ENCODE measurements at regions not wholly inside any gene's neighbourhood (a gene's known extent, or its start where the extent isn't known, plus 50 kb on each side); places are given as distances from the start of the nearest gene placed in this dataset.

DNA sequence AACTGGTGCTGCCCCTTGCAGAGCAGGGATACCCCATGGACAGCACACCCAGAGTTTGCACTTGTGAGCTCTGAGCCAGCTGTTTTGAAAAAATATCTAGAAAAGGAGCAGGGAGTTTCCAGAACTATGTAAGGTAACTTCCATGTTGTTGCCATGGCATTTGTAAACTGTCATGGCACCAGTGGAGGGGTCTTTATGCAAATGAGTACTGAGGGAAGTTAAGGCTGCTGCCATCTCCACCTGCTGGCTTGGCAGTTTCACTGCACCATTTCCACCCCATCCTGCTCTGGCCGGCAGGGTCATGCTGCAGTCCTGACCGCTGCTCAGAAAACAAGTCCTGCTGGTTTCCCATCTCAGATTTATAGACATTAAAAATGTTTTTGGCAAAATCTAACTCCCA lies 52.3 kb upstream of the SNTG2 start:
- no peak for DNase-seq (ENCODE audit: low read depth)

DNA sequence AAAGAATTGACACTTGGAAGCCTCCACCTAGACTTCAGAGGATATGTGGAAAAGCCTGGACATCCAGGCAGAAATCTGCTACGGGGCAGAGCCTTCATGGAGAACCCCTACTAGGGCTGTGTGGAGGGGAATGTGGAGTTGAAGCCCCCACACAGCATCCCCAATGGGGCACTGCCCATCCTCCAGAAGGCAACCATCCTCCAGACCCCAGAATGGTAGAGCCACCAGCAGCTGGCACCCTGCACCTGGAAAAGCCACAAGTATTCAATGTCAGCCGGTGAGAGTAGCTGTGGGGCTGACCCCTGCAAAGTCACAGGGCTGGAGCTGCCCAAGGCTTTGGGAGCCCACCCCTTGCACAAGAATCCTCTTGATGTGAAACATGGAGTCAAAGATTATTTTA lies 53.6 kb upstream of the SNTG2 start:
- DNase-seq (ENCODE audit: low read depth), result no peak

DNA sequence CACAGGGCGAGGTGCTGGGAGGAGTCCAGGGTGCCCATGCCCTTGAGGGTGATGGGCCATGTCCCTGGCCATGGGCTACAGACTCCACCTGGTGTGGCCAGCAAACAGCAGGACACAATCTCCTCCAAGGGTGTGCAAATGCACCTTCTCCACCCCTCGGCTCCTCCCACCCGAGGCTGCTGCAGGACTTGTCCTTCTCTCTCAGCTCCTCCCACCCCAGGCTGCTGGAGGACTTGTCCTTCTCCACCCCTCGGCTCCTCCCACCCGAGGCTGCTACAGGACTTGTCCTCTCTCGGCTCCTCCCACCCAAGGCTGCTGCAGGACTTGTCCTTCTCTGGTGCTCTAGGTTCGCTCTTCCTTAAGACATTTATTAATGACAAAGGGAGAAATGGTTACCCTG lies 57.3 kb upstream of the SNTG2 start:
- no peak for DNase-seq (ENCODE audit: low read depth)

DNA sequence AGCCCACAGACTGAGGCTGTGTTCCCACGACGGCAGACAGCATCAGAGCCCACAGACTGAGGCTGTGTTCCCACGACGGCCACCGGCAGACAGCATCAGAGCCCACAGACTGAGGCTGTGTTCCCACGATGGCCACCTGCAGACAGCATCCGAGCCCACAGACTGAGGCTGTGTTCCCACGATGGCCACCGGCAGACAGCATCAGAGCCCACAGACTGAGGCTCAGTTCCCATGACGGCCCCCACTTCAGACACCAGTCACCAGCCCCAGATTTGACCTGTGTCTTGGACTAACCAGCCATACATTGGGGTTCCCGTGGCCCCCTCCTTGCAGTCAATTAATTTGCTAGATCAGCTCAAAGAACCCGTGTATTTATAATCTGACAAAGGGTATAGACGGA lies 57.8 kb upstream of the SNTG2 start:
- DNase-seq (ENCODE audit: low read depth), result no peak

DNA sequence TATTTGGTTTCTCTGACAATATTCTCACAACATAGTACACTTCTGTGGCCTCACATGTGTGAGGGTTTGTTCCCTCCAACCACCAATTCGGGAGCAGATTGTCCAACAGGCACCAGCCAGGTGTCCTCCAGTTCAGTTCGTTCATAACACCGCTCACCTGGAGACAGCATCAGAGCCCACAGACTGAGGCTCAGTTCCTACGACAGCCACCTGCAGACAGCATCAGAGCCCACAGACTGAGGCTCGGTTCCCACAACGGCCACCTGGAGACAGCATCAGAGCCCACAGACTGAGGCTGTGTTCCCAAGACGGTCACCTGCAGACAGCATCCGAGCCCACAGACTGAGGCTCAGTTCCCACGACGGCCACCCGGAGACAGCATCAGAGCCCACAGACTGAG lies 58.2 kb upstream of the SNTG2 start:
- DNase-seq (ENCODE audit: low read depth), result no peak

DNA sequence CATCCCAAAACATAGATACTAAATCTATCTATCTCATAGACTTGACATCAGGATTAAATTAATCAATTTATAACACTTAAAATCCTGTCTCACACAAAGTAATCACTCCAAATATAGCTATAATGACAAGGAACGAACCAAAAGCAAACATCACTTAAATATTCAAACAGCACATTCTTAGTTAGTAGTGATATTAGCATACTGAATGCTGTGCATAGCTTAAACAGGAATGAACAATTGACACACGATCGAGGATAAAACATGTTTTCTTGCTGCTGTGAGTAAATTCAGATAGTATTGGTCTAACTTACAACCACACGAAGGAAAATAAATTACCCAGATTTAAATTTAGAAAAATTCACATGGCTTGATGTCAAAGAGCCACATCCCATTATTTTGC lies 58.9 kb upstream of the SNTG2 start:
- no peak for DNase-seq (ENCODE audit: low read depth)

DNA sequence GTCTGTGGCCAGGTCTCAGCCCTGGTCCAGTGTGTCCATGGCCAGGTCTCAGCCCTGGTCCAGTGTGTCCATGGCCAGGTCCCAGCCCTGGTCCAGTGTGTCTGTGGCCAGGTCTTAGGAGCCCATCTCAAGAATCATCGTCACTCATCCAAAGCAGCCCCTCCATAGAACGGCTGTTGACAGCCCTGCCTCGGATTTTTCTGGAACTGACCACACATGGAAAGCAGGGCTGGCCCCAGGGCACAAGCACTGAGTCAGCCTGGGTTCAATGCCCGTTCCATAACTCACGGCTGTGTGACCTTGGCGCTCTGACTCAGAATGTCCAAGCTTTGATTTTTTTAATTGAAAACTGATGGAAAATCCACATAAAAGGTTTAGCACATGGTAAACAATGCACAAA lies 59.9 kb upstream of the SNTG2 start:
- DNase-seq (ENCODE audit: low read depth), result no peak

DNA sequence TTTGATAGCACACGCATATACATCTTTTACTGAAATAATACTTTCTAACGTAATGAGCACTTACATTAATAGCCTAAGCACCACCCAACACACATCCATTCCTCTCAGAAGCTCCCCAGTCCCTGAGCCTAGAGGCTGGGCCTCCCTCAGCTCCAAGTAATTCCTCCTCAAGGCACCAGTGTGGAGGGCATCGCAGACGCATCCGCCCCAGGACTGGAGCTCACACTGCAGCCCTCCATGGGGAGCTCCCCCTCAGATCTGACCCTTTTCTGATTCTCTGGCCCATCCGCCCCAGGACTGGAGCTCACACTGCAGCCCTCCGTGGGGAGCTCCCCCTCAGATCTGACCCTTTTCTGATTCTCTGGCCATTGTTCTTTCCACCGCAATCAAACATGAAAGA lies 60.4 kb upstream of the SNTG2 start:
- DNase-seq (ENCODE audit: low read depth), result no peak

DNA sequence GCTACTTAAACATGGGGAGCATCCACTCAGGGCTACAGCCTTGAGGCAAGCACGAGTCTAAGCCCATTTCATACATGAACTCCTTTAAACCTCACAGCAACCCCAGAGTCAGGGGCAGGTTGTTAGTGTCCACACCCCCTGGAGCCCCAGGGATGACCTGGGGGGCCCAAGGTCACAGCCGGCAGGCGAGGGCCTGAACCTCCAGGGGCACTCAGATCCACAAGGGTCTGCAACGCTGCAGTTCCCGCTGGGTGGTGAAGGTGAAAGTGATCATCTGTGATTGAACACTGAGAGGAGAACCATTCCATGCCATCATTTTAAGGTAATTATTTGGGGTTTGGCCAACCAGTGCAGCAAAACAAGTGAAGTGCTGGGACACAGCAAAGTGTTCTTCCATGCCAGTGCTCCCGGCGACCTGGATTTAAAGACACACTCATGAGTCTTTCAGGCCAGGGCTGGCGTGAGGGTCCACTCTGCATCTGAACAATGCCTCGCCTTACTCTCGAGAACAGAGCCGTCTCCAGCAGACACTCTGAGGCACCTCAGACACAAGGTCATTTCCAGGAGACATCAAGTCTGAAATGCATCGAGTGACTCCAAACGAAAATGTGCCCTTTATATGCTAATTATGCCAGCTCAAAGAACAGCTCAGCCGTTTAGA lies 61.6 kb upstream of the SNTG2 start:
- DNase-seq (ENCODE audit: low read depth), result no peak

DNA sequence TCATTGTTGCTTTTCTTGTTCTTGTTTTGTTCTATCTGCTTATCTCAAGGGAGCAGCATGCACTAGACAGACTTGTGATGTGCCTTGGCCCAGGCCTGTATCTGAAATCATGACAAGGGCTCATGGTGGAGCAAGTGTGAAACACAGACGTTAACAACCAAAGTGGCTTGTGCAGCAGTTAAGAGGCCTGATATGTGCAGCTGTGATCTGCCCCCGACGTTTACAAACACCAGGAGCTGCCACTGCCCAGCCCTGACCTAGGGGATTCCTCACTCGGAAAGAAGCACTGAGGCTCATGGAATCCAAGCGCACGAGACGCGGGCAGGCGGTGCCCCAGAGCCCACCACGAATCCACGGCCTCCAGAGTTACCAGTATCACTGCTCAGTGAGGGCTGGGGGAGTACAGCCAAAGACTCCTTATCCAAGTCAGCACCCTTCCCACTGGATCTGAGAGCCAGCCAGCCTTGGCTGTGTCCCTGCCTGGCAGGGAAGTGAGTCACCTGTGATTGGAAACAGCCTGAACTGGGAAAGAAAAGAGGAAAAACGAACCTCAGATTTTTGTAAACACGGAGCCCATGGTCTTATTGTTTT lies 62.3 kb upstream of the SNTG2 start:
- no peak for DNase-seq (ENCODE audit: low read depth)

DNA sequence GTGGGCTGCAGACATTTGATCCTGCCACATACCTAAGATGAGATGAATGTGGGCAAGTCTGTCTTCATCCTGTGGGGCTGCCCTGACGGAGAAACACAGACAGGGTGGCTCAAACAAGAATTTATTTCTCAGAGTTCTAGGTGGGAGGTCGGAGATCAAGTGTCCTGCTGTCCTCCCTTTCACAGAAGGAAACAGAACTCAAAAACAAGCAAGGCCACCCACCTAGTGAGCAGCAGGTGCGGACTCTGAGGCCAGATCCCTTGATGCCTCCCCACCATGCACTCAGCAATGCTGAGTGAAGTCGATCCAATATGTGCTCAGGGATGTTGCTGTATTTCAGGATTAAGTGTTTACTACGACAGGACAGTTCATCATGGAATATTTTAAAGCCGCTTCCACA lies 63.0 kb upstream of the SNTG2 start:
- no peak for DNase-seq (ENCODE audit: low read depth)

DNA sequence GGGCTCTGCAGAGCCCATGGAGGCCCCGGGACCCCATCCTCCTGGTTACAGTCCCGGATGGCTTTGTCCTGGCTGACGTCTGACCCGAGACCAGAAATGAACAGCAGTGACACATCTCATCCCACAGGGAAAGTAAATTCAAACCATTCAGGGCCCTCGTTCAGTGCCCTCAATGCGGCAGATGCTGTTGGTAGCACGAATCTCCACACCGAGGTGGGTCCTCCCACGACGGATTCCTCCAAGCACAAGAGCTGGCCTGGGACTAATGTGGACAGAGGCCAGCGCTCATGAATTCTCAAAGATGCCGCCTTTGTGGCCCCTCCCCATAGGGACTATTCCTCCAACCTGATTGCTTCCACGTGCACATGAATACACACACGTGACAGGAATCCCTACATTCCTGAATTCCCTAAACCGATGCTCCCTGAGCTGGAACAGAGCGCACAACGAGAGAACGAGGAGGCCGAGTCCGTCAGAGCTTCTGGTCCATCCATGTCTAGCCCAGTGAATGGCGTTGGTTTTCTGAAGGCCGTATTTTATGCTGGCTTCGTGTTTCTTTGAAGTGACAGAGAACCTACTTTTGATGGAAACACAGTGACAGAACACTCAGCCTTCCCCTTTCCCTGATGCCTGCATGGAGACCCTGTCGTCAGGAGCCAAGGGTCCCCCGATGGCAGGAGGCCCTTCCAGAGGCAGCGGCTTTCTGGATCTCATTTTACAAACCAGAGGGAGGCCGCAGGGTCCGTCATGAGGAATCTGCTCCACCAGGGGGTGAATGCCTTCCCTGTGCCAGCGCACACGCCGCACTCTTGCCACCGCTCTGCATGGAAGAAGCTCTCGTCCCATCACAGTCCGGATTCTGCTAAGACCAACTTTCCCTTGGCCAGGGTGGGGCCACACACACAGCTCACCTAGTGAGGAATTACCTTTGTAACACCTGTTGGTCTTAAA lies 64.3 kb upstream of the SNTG2 start:
- DNase-seq (ENCODE audit: low read depth), result no peak

DNA sequence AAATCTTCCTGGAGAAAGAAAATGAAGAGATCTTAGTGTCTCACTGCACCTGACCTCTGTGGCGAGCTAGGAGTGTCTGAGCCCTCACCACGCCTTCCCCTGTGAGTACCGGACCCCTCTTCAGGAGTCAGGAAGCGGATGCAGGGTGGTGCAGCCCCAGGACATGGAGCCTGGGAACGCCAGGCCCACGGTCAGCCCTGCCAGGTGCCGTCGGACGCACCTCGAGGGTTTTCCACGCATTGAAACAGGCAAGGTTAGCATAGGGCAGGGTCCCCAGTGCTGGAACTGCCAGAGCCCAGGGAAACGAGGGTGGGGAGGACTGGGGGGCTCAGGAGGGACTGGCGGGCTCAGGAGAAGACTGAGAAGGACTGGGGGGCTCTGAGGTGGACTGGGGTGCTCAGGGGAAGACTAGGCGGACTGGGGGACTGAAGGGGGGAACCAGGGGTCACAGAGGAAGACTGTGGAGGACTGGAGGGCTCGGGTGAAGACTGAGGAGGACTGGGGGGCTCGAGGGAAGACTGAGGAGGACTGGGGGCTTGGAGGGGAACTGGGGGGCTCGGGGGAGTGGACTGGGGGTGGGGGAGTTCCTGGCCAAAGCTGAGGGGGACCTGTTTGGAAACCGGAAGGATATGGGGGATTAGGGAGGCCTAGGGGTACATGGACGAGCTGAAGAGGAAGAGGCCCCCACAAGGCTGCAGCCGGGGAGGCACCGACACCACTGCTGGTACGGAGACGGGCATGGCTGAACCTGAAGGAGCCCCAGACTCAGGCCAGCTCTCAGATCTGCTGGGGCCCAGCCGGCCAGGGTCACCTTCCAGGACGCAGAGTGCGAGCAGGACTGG lies 65.2 kb upstream of the SNTG2 start:
- no peak for DNase-seq (ENCODE audit: low read depth)

DNA sequence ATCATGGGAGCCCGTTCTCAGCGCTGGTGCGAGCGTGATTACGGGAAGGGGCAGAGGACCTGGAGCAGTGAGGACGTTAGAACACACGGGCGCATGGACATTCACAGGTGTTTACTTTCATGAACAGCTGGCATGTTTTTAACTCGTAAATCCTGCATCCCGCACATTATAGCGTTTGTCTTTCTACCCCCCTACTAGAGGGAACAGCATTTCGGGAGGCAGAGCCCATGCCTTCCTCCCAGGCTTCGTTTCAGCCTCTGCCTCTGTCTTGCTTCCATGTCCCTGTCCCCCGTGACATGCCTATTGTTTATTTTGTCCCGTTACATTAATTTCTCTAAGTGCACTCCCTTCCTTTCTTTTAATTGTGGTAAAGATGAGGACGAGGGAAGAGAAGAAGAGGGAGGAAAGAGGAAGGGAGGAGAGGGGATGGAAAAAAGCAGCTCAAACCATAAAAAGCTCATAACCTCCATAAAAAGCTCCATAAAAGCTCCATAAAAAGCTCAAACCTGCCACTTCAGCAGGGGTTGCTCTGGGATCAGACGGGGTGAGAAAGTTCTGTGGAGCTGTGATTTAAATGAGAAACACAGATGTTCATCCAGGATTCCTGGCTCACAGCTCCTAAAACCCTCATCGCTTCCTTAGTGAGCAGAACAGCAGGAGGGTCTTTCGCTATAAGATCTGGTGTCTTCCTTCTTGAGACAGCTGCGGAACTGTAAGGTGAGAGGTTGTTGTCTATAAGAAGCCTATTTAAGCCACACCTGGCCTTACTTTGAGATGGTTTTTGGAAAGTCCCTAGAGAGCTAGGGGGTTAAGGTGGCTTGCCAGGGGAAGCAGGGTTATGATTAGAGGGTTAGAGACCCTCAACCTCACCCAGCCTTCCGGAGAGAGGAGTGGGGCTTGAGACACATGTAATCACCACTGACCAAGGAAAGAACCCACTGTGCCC lies 66.6 kb upstream of the SNTG2 start:
- DNase-seq (ENCODE audit: low read depth), result no peak

DNA sequence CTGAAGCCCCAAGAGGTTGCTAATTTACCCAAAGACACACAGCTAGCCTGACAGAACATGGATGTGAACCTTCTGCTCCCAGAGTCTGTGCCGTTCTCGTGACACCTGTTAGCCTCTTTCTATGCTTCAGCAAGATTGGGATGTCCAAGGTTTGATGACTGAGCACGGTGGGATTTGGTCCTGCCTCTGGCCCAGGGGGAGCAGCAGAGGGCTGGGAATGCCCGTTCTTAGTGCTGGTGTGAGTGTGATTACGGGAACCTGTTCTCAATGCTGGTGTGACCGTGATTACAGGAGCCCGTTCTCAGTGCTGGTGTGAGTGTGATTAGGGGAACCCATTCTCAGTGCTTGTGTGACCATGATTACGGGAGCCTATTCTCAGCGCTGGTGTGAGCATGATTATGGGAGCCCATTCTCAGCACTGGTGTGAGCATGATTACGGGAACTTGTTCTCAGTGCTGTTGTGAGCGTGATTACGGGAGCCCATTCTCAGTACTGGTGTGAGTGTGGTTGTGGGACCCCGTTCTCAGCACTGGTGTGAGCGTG lies 67.3 kb upstream of the SNTG2 start:
- no peak for DNase-seq (ENCODE audit: low read depth)

DNA sequence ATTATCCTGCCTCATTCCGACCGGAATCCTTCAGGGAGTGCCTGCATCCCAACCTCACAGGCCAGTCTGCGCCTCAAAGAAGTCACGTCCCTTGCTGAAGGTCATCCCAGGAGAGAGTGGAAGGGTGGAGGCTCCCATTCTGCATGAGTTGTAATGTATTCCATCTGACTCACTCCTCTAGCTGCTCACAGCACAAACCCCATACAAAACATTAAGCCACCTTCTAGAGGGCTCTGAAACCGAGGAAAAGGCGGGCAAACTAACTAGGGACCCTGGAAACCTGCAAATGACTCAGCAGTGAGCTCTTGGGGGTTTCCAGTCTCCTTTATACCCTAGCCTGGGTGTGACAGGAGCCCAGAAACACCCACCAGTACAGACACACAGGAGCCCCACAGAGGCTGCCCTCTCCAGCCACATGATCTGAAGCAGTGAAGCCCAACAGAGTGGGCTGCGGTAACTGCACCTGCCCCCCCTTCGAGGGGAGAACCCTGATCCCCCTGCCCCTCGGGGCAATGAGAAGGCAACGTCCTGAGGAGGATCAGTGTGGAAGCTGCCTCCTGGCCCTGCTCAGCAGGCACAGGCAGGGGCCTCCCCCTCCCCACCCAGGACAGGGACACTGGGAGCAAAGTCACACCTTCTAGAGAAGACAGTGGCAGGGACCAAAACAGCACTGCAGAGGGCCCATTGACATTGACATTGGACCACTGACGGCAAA lies 69.3 kb upstream of the SNTG2 start:
- DNase-seq (ENCODE audit: low read depth), result no peak

DNA sequence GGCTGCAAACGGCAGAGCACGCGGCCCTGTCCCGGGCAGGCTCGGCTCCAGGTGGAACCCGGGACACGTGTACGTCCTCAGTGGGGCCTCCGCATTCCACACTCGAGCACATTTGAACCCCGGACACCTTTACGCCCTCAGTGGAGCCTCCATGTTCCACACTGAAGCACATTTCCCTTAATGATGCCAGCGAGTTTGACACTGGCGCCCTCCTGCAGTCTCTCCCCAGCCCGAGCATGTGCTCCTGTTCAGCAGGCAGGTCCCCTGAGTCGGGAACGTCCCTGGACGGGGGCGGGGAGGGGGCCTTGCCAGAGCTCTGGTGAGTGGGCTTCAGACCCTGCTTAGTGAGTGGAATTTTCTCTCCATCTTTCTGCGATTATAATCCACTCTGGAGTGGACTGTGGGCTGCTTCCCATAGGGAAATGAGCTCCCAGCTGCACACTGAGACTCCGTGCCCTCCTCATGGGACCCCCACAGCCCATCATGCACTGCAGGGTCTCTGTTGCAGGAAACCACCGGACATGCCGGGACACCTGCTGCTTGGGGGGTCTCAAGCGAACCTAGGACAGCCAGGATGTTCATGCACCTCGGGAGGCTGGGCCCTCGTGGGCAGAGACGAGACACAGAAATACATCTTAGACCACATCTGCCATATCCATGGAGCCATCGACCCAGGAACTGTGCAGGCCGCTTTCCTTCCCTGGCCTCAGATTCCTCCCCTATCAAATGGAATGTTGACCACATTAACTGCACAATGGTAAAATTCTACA lies 70.3 kb upstream of the SNTG2 start:
- DNase-seq (ENCODE audit: low read depth), result no peak

DNA sequence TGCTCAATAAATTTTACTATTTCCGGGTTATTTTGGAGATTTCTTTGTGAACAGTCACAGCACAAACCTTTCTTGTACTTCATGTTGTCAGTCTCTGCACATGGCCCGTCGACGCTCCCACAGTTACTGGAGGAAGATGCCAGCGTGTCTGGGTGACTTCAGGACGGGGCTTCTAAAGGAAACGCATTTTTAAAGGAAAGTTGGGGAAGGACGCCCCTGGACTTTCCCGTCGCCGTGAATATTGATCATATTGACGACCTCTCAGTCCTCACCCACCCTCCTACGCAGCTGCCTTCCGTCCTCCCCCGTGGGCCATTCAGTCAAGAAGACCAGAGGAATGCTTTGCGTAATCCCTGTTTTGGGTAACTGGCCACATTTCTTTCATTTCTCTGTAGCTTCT lies 71.1 kb upstream of the SNTG2 start:
- DNase-seq (ENCODE audit: low read depth), result no peak

DNA sequence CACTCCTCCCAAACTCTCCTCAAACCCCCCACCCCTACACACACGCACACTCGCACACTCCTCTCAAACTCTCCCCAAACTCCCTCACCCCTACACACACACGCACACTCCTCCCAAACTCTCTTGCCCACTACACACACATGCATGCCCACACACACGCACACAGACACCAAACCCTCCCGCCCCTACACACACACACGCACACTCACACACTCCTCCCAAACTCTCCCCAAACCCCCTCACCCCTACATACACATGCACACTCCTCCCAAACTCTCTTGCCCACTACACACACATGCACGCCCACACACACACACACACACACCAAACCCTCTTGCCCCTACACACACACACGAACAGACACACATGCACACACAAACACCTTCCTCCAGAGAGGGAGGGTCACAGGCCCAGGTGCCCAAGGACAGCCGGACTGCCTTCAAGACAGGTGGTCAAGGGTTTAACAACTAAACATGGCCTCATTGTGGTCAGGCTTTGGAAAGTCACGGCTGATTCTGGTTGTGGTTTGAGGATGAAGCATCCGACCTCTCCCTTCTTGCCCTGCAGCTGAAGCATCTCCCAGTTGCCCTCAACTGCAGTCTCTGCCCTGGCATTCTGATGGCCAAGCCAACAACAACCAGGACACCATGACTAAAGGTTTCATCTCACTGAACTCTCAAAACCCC lies 72.3 kb upstream of the SNTG2 start:
- no peak for DNase-seq (ENCODE audit: low read depth)
